ENCODE measurements at regions not wholly inside any gene's neighbourhood (a gene's known extent, or its start where the extent isn't known, plus 50 kb on each side); places are given as distances from the start of the nearest gene placed in this dataset.

- TF ChIP-seq, protein P1, sequence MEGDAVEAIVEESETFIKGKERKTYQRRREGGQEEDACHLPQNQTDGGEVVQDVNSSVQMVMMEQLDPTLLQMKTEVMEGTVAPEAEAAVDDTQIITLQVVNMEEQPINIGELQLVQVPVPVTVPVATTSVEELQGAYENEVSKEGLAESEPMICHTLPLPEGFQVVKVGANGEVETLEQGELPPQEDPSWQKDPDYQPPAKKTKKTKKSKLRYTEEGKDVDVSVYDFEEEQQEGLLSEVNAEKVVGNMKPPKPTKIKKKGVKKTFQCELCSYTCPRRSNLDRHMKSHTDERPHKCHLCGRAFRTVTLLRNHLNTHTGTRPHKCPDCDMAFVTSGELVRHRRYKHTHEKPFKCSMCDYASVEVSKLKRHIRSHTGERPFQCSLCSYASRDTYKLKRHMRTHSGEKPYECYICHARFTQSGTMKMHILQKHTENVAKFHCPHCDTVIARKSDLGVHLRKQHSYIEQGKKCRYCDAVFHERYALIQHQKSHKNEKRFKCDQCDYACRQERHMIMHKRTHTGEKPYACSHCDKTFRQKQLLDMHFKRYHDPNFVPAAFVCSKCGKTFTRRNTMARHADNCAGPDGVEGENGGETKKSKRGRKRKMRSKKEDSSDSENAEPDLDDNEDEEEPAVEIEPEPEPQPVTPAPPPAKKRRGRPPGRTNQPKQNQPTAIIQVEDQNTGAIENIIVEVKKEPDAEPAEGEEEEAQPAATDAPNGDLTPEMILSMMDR (IDR thresholded peaks at IDR 0.05), result no peak
- TF ChIP-seq EZH2phosphoT487 (IDR thresholded peaks at IDR 0.05), result no peak
These were observed 61.2 kb upstream of the TAF11L2 start for GRCh38 chr5:17436761-17437221.
